HG03469 (cell line): ENCODE measurements at regions not wholly inside any gene's neighbourhood (a gene's known extent, or its start where the extent isn't known, plus 50 kb on each side); places are given as distances from the start of the nearest gene placed in this dataset.
"Not testable (repeated sequence)": the region's sequence is repeated elsewhere in the genome, so short reads cannot be mapped to it uniquely, and the experiment has no call there.

ENCODE experiments used
- ATAC-seq: cut with Tn5 transposase; IDR thresholded peaks from one replicate; pipeline ENCODE4 v1.9.1; 2021; ENCODE audit warnings: mild to moderate bottlenecking, moderate library complexity, moderate number of reproducible peaks; ENCODE audit not compliant: unreplicated experiment

- ATAC-seq: no peak
Observed at GRCh38 chr2:71962350-71962749, 185.3 kb downstream of the CYP26B1 start.

- ATAC-seq: no peak
Observed at GRCh38 chr2:71961289-71962027, 186.2 kb downstream of the CYP26B1 start.

GRCh38 chr2:71959494-71959893 is 188.2 kb downstream of the CYP26B1 start:
- ATAC-seq: no peak

- ATAC-seq: not testable (repeated sequence)
Observed at GRCh38 chr2:71958426-71958825, 189.2 kb downstream of the CYP26B1 start.

GRCh38 chr2:71952572-71953188 is 195.0 kb downstream of the CYP26B1 start:
- no peak for ATAC-seq

GRCh38 chr2:71951718-71952404 is 195.8 kb downstream of the CYP26B1 start:
- no peak for ATAC-seq

GRCh38 chr2:71951083-71951468 is 196.6 kb downstream of the CYP26B1 start:
- no peak for ATAC-seq

- no peak for ATAC-seq
Observed at GRCh38 chr2:71950256-71951082, 197.2 kb downstream of the CYP26B1 start.

- ATAC-seq: no peak
Observed at GRCh38 chr2:71949537-71949798, 198.2 kb downstream of the CYP26B1 start.

- ATAC-seq: no peak
Observed at GRCh38 chr2:71948781-71949536, 198.7 kb downstream of the CYP26B1 start.

- no peak for ATAC-seq
Observed at GRCh38 chr2:71947809-71948208, 199.9 kb downstream of the CYP26B1 start.

- no peak for ATAC-seq
Observed at GRCh38 chr2:71945603-71945959, 202.1 kb downstream of the CYP26B1 start.

- ATAC-seq: no peak
Observed at GRCh38 chr2:71944806-71945602, 202.7 kb downstream of the CYP26B1 start.

GRCh38 chr2:71944183-71944550 is 203.5 kb downstream of the CYP26B1 start:
- ATAC-seq: no peak

- ATAC-seq: no peak
Observed at GRCh38 chr2:71943238-71944182, 204.2 kb downstream of the CYP26B1 start.

- ATAC-seq: no peak
Observed at GRCh38 chr2:71941726-71942525, 205.7 kb downstream of the CYP26B1 start.

- ATAC-seq: no peak
Observed at GRCh38 chr2:71940695-71941094, 207.0 kb downstream of the CYP26B1 start.
